ENCODE measurements at regions not wholly inside any gene's neighbourhood (a gene's known extent, or its start where the extent isn't known, plus 50 kb on each side); places are given as distances from the start of the nearest gene placed in this dataset.

GRCh38 chr13:60311527-60311926, 85.5 kb upstream of the TDRD3 start:
- no peak overlapping the region for H2AFZ ChIP-seq (ENCODE audit: low read length)
- TF ChIP-seq GRHL1 (CRISPR knock-in tag; conservative IDR thresholded peaks at IDR 0.05) (no peak), ZNF607 (CRISPR knock-in tag; IDR thresholded peaks at IDR 0.05; ENCODE audit: borderline replicate concordance) (no peak), EHMT2 (IDR thresholded peaks at IDR 0.05; ENCODE audit: borderline replicate concordance, low read depth, low read length) (no peak)
- ChIA-PET POLR2A (no interaction called here), CTCF (ENCODE audit: low intra/inter-chr PET ratio, low total read pairs) (no interaction called here)
- no peak overlapping the region for H3K4me2 ChIP-seq (ENCODE audit: low read depth, low read length)
- H3K27ac ChIP-seq (ENCODE audit: extremely low read length, insufficient read depth, low read length) = no peak overlapping the region
- ATAC-seq (no peak), DNase-seq (ENCODE audit: low spot score) (no peak), FAIRE-seq (no peak)
- H3K9ac ChIP-seq (ENCODE audit: insufficient read depth, low read depth, low read length) = no peak overlapping the region
- H4K20me1 ChIP-seq (ENCODE audit: insufficient read depth, low read length) = no peaks in the 10 kb centered on the region
- 22% methylated on average over 4 of the region's 4 CpGs for WGBS (ENCODE audit: low lambda C conversion rate)
- BruUV-seq (replicated peaks) = no TSS peak
- H3K4me3 ChIP-seq (replicated peaks in 1 of 3; ENCODE audit: insufficient read depth in 1 of 3, low read depth in 2 of 3, low read length in 3 of 3) = no peak overlapping the region
- H3K79me2 ChIP-seq (ENCODE audit: insufficient read depth, low read length) = no peaks in the 10 kb centered on the region
- H3K27me3 ChIP-seq (ENCODE audit: control insufficient read depth in 1 of 2, insufficient read depth in 2 of 2, low read length in 2 of 2) = peaks cover 0 to 8% of the 10 kb centered on the region in 2 experiments; a peak in 1 of 5 replicates
- intact Hi-C loops (cut with micrococcal nuclease; ENCODE audit: unreplicated experiment) (no loop called here), in situ Hi-C loops (cut with HindIII; ENCODE audit: extremely low pct_ligation_motif_present, low pct_unique_long_range_greater_than_20kb) (no loop called here)
- no peaks in the 10 kb centered on the region for H3K4me1 ChIP-seq (ENCODE audit: insufficient read depth, low read length)
- H3K9me3 ChIP-seq (ENCODE audit: low read length) = no peaks in the 10 kb centered on the region
- H3K36me3 ChIP-seq (replicated peaks in 1 of 2; ENCODE audit: control insufficient read depth in 1 of 2, insufficient read depth in 2 of 2, low read length in 2 of 2) = no peaks in the 10 kb centered on the region

GRCh38 chr13:60312851-60313505, 84.0 kb upstream of the TDRD3 start:
- Histone ChIP-seq H3K4me2 (ENCODE audit: low read depth, low read length) (no peak overlapping the region), H2AFZ (ENCODE audit: low read length) (no peak overlapping the region), H4K20me1 (ENCODE audit: insufficient read depth, low read length) (no peaks in the 10 kb centered on the region), H3K27me3 (ENCODE audit: control insufficient read depth in 1 of 2, insufficient read depth in 2 of 2, low read length in 2 of 2) (peaks cover 2 to 16% of the 10 kb centered on the region in 2 experiments; a peak in 1 of 5 replicates), H3K9me3 (ENCODE audit: low read length) (no peaks in the 10 kb centered on the region), H3K4me1 (ENCODE audit: insufficient read depth, low read length) (no peaks in the 10 kb centered on the region), H3K9ac (ENCODE audit: insufficient read depth, low read depth, low read length) (no peak overlapping the region), H3K27ac (ENCODE audit: extremely low read length, insufficient read depth, low read length) (no peak overlapping the region), H3K4me3 (replicated peaks in 1 of 3; ENCODE audit: insufficient read depth in 1 of 3, low read depth in 2 of 3, low read length in 3 of 3) (no peak overlapping the region), H3K79me2 (ENCODE audit: insufficient read depth, low read length) (no peaks in the 10 kb centered on the region), H3K36me3 (replicated peaks in 1 of 2; ENCODE audit: control insufficient read depth in 1 of 2, insufficient read depth in 2 of 2, low read length in 2 of 2) (no peaks in the 10 kb centered on the region)
- no TSS peak for BruUV-seq (replicated peaks)
- no peak for DNase-seq (ENCODE audit: low spot score)
- 25% methylated on average over 5 of the region's 5 CpGs for WGBS (ENCODE audit: low lambda C conversion rate)
- in situ Hi-C loops (cut with HindIII; ENCODE audit: extremely low pct_ligation_motif_present, low pct_unique_long_range_greater_than_20kb) (no loop called here), intact Hi-C loops (cut with micrococcal nuclease; ENCODE audit: unreplicated experiment) (no loop called here)
- POLR2A ChIA-PET = no interaction called here
- FAIRE-seq = no peak
- CTCF ChIA-PET (ENCODE audit: low intra/inter-chr PET ratio, low total read pairs) = no interaction called here
- ATAC-seq = no peak
- TF ChIP-seq ZNF550 (CRISPR knock-in tag; IDR thresholded peaks at IDR 0.05; ENCODE audit: borderline replicate concordance) = no peak
- TF ChIP-seq KIAA2018 (CRISPR knock-in tag; IDR thresholded peaks at IDR 0.05; ENCODE audit: borderline replicate concordance) = no peak
